ENCODE measurements at regions not wholly inside any gene's neighbourhood (a gene's known extent, or its start where the extent isn't known, plus 50 kb on each side); places are given as distances from the start of the nearest gene placed in this dataset.

DNA sequence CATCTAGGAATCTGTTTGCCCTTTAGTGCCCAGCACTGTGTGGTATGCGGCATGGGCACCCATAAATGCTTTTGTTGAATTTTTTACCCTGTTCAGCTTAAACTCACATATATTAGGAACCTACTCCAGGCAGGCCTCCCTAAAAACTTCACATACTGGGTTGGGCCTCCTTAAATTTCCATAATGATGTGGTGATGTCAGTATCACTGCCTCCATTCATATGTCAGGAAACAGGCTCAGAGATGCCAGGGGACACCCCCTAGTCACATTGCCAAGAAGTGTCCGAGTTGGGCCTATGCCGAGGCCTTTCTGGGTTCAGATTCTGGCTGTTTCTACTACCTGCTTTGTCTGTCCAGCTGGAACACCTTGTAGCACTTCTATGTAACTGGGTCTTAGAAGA lies 55.7 kb upstream of the RUNX3 start:
- no peak for DNase-seq (ENCODE audit: low read depth)

DNA sequence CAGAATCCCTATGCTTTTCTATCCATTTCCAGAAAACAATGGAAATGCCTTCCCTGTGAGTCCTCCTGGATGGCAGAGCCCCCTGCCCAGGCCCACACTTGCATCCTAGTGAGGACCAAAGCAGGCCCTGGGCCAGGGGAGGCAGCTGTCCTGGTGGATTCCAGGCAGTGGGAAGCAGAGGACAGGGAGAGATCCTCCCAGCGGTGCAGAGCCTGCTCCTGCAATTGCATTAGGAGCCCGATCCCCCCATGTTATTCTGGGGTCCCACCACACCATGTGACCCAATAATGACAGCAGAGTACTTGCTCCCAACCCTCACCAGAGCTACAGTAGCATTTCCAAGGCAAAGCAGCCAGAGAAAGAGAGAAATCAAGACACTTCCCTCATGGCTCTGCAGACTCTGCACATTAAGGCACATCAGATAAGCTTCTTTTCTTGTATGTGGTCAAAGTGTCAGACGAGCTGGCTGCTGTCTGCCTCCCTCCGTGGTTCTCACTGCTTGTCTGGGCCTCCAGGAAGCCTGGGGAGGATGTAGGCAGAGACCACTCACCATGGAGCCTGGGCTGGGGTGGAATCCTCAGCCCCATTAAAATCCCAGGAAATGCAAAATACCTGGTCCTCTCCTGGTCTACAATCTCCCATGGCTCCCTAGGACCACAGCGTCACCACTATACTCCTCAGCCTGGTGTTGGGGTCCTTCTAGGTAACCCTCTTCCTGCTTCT lies 54.9 kb upstream of the RUNX3 start:
- no peak for DNase-seq (ENCODE audit: low read depth)

DNA sequence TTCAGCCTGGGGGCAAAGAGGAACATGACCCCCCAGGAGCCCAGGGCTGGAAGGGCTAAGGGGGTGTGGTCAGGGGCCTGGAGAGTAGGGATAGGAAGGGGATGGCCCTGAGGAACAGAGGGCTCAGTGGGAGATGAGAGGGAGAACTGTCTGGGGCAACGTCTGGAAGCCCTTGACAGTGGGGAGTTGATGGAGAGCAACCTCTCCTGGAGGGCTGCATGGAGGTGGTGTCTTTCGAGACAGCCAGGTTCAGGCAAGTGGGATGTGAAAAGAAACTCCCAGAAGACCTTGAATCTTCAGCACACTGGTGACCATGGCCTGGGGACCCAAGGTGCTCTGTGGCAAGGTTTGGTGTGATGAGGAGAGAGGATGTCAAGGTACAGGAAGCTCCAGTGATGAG lies 54.2 kb upstream of the RUNX3 start:
- DNase-seq (ENCODE audit: low read depth): no peak

DNA sequence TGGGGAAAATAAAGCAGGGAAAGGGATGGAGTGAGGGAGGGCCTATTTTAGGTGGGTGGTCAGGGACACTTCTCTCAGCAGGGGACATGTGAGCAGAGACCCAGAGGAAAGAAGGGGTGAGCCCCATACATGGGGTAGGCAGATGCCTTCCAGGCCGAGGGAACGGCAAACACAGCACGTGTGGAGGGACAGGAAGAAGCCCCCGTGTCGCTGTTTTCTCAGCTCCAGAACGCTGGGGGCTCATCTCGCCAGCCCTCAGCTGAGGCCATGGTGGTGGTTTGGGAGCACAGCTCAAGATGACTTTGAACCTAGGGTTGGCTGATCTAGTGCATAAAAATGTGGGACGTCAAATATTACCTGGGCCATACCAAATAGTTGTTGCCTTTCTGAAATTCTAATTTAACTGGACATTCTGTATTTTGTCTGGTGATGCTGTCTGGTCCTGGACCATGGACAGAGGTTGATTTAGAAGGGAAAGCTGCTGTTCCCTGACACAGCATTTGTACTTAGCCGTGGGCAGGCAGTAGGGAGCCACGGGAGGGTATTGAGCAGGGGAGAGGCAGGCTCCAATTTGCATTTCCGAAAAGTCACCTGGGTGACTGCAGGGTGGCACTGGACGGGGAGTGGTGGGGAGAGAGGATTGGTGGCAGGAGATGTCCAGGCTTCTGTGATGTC lies 53.1 kb upstream of the RUNX3 start:
- DNase-seq (ENCODE audit: low read depth): no peak

DNA sequence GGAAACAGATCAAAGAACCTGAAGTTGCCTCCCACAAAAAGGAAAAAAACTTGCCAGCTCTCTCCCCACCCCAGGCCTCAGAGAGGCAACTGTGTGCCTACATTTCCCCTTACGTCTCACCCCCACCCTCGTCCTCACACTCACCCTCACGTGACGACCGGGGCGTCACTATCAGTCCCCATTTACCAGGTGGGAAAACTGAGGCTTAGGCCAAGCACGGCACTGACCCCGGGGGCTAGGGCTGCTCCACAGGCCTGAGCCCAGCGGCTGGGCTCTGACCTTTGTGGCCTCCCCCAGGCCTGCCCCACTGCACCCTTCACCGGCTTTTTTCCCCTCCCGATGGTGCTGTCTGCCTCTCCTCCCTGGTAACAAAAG lies 51.5 kb upstream of the RUNX3 start:
- DNase-seq (ENCODE audit: low read depth): no peak

DNA sequence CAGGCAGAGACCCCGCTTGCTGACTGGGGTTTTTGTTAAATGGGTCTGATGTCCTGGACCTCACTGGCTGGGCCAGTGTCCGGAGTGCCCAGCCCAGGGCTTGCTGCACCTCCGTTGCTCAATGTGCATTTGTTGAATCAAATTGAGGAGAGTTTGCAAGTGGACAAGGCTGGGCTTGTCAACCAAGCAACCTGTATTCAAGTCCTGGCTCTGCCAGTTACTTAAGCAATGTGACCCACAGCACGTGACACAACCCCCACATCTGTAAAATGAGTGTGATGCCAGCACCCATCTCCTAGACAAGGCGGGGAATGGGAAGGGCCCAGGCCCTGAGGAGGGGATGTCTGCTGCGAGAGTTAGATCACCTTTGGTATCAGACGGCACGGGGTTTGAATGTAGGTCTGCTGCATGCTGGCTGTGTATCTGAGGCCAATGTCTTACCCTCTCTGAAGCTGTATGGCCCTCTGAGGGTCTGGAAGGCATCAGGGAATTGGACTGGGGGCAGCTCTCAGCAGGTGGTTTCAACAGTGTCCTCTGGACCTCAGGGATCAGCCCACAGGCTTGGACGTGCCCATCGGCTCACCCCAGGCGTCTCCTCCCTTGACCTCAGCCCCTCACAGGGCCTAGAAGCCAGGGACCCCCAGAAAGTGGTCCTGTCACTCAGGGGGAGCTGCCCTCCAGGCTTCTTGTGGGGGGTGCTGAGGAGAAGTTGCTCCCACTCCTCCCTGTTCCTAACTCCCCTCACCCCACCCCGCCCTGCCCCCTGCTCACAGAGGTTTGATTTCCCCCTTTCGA lies 51.0 kb upstream of the RUNX3 start:
- DNase-seq (ENCODE audit: low read depth): no peak
